Parathyroid adenoma (tissue), 2 donors: ENCODE measurements at regions not wholly inside any gene's neighbourhood (a gene's known extent, or its start where the extent isn't known, plus 50 kb on each side); places are given as distances from the start of the nearest gene placed in this dataset.
A peak's percentile ranks its signal among the peaks of the same experiment; 100 is the strongest.

Source experiments
- H2AFZ ChIP-seq: fragments of 300-600 bp; sonication (generic); one replicate; pipeline ENCODE4 v1.7.0; 2017; ENCODE audit warnings: antibody characterized with exemption, mild to moderate bottlenecking
- H3K27ac ChIP-seq: fragments of 300-600 bp; sonication (generic); one replicate; pipeline ENCODE4 v1.7.0; 2017
- H3K27me3 ChIP-seq: fragments of 300-600 bp; sonication (generic); one replicate; pipeline ENCODE4 v1.7.0; 2017; ENCODE audit warnings: low read length; ENCODE audit not compliant: control insufficient read depth, insufficient read depth
- H3K36me3 ChIP-seq: fragments of 300-600 bp; sonication (generic); one replicate; pipeline ENCODE4 v1.7.0; 2017; ENCODE audit warnings: low read length; ENCODE audit not compliant: control insufficient read depth, insufficient read depth
- H3K4me1 ChIP-seq: fragments of 300-600 bp; sonication (generic); one replicate; pipeline ENCODE4 v1.7.0; 2017; ENCODE audit warnings: control low read depth
- H3K4me2 ChIP-seq: fragments of 300-600 bp; sonication (generic); one replicate; pipeline ENCODE4 v1.7.0; 2017; ENCODE audit warnings: low read length
- H3K4me3 ChIP-seq: fragments of 300-600 bp; sonication (generic); one replicate; pipeline ENCODE4 v1.7.0; 2017; ENCODE audit warnings: low read depth, low read length
- H3K79me2 ChIP-seq: fragments of 300-600 bp; sonication (generic); one replicate; pipeline ENCODE4 v1.7.0; 2017; ENCODE audit warnings: control low read depth
- H3K9ac ChIP-seq: fragments of 300-600 bp; sonication (generic); one replicate; pipeline ENCODE4 v1.7.0; 2017; ENCODE audit warnings: mild to moderate bottlenecking
- H3K9me3 ChIP-seq: fragments of 300-600 bp; sonication (generic); one replicate; pipeline ENCODE4 v1.7.0; 2017; ENCODE audit warnings: low read length; ENCODE audit not compliant: control insufficient read depth
- CTCF ChIP-seq: fragments of 300-600 bp; sonication (generic); IDR thresholded peaks from one replicate; pipeline ENCODE4 v1.7.0; 2017; ENCODE audit warnings: antibody characterized with exemption, mild to moderate bottlenecking
- donor health status: primary hyperparathyroidism.

GRCh38 chr16:49015225-49015592 lies 266.4 kb downstream of the CBLN1 start:
- Histone ChIP-seq H3K27me3 (peaks cover 2% of the 10 kb centered on the region), H3K4me2 (no peak overlapping the region), H3K4me3 (no peak overlapping the region), H2AFZ (no peak overlapping the region), H3K27ac (no peak overlapping the region), H3K9ac (no peak overlapping the region), H3K79me2 (no peaks in the 10 kb centered on the region), H3K36me3 (no peaks in the 10 kb centered on the region), H3K4me1 (peaks cover 5% of the 10 kb centered on the region), H3K9me3 (no peaks in the 10 kb centered on the region)
- TF ChIP-seq CTCF, result no peak

- no peak overlapping the region for H3K4me2 ChIP-seq
- H2AFZ ChIP-seq, result no peak overlapping the region
- no peak for TF ChIP-seq CTCF
- H3K36me3 ChIP-seq, result no peaks in the 10 kb centered on the region
- peaks cover 2% of the 10 kb centered on the region for H3K27me3 ChIP-seq
- H3K79me2 ChIP-seq, result no peaks in the 10 kb centered on the region
- no peak overlapping the region for H3K27ac ChIP-seq
- no peaks in the 10 kb centered on the region for H3K9me3 ChIP-seq
- H3K9ac ChIP-seq, result no peak overlapping the region
- H3K4me3 ChIP-seq, result no peak overlapping the region
- H3K4me1 ChIP-seq, result peaks cover 3% of the 10 kb centered on the region
Observed at GRCh38 chr16:49014277-49015224, 267.1 kb downstream of the CBLN1 start.

GRCh38 chr16:49013727-49014080 lies 267.9 kb downstream of the CBLN1 start:
- Histone ChIP-seq H3K4me3 (no peak overlapping the region), H3K4me2 (no peak overlapping the region), H3K27ac (no peak overlapping the region), H3K27me3 (peaks cover 2% of the 10 kb centered on the region), H3K36me3 (no peaks in the 10 kb centered on the region), H2AFZ (no peak overlapping the region), H3K79me2 (no peaks in the 10 kb centered on the region), H3K9me3 (no peaks in the 10 kb centered on the region), H3K9ac (no peak overlapping the region), H3K4me1 (no peaks in the 10 kb centered on the region)
- TF ChIP-seq CTCF, result no peak

- no peak overlapping the region for H3K27ac ChIP-seq
Observed at GRCh38 chr16:49012961-49013726, 268.5 kb downstream of the CBLN1 start.

More at GRCh38 chr16:49012961-49013726, 268.5 kb downstream of the CBLN1 start:
- H3K79me2 ChIP-seq, result no peaks in the 10 kb centered on the region
- H3K9me3 ChIP-seq, result no peaks in the 10 kb centered on the region
- no peak overlapping the region for H3K4me3 ChIP-seq
- H2AFZ ChIP-seq, result peak overlapping the region; percentile 47
- no peaks in the 10 kb centered on the region for H3K36me3 ChIP-seq
- no peaks in the 10 kb centered on the region for H3K4me1 ChIP-seq
- no peak overlapping the region for H3K4me2 ChIP-seq
- no peak for TF ChIP-seq CTCF
- peaks cover 2% of the 10 kb centered on the region for H3K27me3 ChIP-seq
- H3K9ac ChIP-seq, result no peak overlapping the region
